DMS153 treated with DMSO at 0.1 percent for 48 hours (cell line): ENCODE measurements at regions not wholly inside any gene's neighbourhood (a gene's known extent, or its start where the extent isn't known, plus 50 kb on each side); places are given as distances from the start of the nearest gene placed in this dataset.

ENCODE experiments used
- DNase-seq: peaks from one replicate; lab custom pipeline; 2025; ENCODE audit not compliant: unreplicated experiment; lab: John Stamatoyannopoulos, UW

DNA sequence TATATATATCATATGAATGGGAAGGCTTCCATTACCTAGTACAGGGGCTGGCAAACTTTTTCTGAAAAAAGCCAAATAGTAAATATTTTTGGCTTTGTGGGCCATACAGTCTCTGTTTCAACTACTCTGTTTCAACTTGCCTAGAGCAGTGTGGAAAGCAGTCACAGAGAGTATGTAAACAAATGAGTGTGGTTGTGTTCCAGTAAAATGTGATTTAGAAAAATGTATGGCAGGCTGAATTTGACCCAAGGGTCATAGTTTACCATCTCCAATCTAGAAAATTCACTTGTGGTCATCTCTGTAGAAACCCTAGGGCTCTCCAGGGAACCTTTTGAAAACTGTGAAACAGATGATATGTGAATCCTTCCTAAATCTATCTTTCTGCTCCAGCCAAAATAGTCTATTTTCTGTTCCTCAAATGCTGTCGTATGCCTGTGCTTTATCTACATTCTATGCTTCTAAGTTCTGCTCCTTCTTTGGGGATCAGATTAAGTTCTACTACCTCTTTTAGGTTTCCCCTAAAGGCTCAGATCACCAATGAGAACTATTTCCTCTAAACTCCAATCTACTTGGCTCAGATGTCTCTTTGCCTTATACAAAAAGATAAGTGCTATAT is 356.2 kb downstream of the METTL15 start:
- DNase-seq: no peak

DNA sequence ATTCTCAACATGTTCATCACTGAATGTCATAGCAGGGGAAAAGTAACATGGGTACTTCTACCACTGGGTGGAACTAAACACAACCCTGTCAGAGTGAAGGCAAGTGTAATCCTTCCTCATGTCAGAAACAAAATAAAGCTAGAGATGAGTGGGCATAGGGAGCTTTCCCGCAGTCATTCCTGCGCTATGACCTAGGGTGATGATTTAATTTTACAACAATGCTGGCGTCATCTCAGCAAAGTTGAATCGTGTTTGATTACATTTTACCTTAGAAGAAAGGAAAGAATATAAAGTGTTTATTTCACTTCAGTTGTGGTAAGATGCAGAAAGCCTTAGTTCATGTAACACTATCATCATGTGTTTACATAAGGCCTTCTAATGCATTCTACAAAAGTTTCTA is 355.6 kb downstream of the METTL15 start:
- no peak for DNase-seq

DNA sequence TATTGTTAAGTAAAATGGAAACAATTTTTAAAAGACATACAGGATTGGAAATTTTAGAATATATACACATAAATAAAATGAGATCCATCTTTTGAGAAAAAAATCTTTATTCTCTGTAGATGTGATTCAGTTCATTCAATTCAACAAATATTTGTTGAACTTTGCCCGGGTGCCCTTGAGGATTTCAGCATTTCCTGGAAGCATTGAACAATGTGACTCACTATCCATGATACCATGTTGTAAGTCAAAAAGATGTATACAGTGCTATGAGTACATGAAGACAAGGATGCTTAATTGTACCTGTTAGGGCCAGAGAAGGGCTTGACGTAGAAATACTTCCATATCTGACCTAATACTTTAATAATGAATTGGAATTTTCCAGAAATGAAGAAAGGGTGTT is 353.7 kb downstream of the METTL15 start:
- no peak for DNase-seq

DNA sequence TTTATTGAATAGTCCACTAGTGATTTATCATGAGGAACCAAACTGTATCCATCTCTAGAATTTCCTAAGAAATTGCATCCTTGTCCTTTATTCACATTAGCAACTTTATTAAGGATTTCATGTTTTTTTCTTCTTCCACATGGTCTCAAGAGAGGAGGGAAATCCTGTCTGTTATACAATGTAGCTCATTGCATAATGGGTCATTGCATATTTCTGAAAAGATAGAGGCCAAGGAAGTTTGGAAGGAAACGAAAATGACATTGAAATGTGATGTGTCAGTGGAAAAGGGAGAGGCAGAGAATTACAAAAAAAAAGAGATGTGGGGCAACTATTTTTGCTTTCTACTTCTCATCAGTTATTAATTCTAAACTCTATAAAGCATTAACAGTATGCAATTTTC is 353.1 kb downstream of the METTL15 start:
- DNase-seq: no peak

DNA sequence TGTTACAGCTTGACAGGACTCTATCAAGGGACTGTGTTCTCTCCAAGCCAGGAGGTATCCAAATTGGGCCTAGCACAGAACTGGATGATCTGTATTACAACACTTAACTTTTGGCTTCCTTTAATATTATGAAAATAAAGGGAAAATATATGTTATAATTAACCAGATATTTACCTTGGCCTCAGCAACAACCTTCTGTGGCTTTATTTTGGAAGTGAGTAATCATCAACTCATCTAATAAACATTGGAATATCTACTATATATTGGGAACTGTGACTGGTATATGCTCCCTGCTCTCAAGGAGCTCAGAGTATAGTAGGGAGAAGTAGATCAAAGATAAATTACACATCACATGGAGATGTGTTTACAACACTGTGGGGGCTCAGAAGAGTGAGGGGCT is 352.2 kb downstream of the METTL15 start:
- DNase-seq: no peak

DNA sequence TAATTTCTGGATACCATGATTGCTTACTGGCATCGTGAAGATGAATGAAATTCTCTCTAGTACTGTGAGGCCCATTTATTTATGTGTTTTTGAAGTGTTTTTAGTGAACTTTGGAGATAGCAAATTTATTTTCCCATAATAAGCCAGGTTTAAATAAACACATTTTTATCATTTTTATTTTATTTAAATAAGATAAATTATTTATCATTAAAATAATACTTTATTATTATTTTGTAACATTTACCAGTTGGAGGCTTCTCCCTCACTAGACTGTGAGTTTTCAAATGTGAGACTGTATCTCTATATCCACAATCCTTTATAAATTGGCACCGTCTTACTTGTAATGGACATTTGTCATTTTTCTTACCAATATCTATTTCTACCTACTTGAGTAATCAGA is 351.7 kb downstream of the METTL15 start:
- DNase-seq: no peak

DNA sequence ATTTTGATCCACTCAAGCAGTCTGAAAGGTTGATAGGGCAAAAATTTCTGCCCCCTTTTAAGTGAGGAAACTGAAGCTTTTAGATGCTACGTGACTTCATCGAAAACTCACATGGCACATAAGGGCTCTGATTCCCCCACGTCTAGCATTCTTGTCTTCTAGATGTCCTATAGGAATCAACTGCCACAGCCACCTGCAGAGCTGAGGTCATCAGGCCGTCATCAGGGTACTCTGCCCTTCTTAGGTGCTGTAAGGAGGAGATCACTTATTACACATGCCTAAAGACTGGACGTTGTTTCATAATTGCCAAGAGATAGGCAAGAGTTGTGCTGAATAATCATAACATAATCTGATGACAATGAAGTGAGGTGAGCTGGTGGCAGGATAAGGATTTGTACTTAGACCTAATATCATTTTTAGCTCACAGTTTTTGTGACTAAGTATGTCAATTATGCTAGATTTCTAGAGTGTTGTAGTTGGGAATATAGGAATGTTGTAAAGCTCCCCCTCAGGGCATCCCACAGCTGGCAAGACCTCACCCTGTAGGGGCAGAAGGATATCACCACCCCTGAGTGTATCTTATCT is 349.4 kb downstream of the METTL15 start:
- DNase-seq: no peak

DNA sequence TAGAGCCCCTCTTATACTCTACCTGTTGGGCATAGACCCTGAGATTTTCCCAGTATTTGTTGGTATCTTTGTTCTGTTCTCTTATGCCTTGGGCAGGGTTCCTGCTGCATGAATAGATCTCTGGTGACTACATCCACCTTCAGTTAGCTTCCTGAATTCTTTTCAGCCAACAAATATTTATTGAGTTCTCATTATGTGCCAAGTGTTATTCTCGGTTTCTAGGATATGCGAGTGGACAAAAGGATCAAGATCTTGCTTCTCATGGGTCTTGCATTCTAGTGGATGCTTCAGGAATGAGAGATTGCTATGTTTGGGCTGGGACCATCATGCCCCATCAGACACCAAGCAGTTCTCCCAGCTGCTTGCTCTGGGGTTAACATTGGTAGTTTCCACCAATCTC is 340.0 kb downstream of the METTL15 start:
- no peak for DNase-seq

DNA sequence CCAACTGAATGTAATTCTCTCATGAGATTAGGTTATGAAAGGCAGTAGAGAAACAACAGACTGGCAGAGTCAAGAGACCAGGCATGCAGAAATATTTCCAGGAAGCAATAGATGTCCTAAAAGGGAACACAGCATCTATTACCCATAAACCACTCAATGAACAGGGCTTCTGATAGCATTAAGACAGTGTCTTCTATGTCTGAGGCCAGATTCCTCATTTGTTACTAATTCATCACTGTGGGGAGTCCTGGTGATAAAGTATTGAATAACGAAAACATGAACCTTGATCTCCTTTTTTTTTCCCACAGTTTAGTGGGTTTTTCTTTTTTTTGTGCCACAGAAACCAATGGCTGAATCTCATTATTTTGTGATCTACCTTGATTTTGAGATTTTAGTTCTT is 339.0 kb downstream of the METTL15 start:
- no peak for DNase-seq

DNA sequence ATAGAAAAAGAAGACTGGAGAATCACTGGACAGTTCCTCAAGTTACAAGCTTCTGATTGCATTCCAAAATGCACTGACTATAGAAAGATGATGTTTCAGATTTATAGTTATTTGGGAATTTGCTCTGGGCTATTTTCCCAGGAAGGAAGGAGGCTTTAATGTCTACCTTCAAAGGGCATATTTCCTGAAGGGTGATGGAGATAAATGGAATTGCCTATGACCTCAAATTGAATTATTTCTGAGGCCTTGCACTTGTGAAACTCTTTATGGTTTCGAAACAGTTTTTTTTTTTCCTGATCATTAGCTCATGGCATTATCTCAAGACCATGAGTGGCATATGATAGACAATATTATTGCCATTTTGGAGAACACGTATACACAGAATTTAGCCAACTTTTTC is 333.9 kb downstream of the METTL15 start:
- DNase-seq: no peak

DNA sequence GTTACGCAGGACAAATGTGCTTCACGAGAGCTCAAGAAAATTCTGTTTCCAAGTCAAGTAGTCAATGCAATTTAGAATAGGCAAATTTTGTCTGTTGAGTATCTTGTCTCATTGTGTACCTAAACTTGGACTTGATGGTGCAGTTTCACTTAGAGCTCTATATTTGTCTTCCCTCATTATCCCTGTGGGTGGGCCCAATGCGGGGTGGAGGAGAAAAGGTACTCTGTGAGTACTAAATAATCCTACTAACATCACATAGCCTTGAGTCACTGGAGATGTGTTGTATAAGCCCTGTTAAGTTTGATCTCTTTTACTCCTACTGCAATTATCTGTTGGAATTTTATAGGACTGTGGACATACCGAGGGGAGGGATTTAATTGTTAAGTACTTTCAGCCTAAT is 331.2 kb downstream of the METTL15 start:
- DNase-seq: no peak

DNA sequence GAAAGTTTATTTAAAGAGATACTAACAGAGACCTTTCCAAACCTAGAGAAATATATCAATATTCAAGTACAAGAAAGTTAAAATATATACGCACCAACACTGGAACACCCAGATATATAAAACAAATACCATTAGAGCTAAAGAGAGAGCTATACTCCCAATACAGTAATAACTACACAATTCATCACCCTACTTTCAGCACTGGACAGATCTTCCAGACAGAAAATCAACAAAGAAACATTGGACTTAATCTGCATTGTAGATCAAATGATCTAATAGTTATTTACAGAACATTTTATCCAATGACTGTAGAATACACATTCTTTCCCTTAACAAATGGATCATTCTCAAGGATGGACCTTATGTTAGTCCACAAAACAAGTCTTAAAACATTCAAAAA is 311.9 kb downstream of the METTL15 start:
- DNase-seq: no peak

DNA sequence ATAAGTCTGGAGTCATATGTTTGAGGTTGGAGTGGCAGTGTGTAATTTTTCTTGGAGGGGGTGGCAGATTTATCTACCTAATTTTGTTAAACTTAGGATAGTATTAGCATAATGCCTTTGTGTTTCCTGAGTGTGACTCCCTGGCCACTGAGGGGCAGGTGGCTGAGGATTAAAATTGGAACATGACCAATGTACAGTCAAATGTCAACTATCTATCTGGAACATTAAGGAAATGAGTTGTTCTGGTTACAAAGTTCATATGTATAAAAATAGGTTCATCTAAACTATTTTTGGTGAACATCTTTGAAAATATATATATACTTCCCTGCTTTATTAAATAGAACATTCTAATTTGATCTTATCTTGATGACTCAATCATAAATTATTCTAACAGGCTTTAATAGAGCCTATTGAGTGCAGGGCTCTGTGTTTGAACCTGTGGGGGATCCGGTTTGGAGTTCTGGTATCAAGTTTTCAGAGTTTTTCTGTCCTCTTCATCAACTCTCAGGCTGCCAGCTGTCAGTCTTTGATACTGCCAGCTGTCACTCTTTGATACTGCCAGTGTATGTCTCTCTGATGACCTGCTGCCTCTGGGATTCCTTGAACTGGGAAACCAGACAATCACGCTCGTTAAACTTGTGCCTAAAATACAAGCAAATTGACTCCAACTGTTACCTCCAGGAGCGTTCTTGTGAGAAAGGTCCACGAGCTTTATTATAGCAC is 309.6 kb downstream of the METTL15 start:
- DNase-seq: no peak

DNA sequence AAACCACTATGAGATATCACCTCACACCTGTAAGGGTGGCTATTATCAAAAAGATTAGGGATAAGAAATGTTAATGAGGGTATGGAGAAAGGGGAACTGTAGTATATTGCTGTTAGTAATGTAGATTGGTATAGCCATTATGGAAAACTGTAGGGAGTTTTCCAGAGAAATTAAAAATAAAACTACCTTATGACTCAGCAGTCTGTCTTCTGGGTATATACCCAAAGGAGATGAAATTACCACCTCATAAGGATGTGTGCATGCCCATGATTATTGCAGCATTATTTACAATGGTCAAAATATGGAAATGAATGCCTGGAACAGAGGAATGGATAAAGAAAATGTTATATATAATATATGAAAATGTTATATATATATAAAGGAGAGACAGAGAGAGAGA is 303.8 kb downstream of the METTL15 start:
- DNase-seq: no peak

DNA sequence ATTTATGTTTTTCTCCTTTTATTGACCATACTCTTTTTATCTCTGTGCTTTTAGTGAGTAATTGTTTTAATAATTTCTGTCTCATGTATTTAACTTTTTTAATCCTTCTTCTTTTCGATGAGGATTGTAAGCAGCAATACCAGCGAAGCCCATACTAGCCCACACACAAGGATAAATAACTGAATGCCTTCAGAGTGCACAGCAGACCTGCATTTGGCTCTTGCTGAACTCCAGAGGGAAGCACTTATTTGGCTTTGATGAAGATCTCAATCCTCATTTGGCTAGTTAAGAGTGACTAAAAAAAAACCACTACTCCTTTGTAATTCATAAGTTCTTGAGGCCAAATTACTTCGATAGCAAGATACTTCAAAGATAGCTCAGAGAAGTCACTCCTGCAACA is 293.3 kb downstream of the METTL15 start:
- DNase-seq: no peak

DNA sequence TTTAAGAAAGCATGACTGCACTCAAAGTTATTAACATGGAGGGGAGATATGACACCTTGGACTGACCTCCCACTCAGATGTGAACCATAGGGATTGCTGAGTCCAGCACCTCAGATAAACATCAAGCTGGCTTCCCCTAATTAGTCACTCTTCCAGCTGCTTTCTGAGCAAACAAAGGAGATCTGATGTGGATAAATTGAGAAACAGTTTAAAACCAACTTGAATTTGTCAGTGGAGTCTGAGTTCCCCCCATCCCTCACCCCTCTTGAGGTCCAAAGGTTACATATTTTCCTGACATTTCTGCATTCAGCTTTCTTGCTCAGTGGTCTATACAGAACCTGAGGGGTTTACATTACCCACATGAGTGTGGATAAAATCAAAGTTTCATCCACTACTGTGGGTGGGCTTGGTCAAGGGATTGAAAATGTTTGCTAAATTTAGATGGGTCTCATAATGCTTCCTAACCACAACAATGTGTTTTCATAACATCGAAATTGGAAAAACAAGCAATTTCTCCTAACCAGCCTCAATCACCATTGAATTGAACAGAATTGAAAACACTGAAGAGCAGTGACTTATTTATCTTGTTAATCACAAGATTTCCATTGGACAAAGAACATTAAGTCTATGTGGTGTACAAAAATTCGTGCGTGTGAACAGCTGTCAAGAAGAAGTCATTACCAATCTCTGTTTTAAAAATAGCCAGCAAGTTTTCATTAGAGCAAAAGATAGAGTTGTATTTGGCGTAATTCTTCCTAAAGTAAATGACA is 292.3 kb downstream of the METTL15 start:
- DNase-seq: no peak

DNA sequence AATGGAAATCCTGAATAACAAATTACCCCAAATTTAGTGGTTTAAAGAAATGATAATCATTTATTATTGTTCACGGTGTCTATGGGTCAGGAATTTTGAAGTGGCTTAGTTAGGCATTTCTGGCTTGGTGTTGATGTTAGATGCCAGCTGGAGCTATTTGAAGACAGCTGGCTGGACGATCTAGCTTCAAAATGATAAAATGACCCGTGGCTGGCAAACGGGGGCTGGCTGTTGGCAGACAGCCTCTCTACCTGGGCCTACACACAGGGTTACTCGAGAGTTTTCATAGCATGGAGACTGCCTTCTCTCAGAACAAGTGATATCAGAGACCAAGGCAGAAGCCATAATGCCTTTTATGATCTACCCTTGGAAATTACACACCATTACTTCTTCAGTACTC is 285.2 kb downstream of the METTL15 start:
- DNase-seq: no peak

DNA sequence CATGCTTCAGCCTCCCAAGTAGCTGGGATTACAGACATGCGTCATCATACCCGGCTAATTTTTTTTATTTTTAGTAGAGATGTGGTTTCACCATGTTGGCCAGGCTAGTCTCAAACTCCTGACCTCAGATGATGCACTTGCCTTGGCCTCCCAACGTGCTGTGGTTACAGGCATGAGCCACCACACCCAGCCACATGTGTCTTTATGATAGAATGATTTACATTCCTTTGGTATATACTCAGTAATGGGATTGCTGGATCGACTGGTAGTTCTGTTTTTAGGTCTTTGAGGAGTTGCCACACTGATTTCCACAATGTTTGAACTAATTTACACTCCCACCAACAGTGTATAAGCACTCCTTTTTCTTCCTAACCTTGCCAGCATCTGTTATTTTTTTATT is 276.2 kb downstream of the METTL15 start:
- no peak for DNase-seq

DNA sequence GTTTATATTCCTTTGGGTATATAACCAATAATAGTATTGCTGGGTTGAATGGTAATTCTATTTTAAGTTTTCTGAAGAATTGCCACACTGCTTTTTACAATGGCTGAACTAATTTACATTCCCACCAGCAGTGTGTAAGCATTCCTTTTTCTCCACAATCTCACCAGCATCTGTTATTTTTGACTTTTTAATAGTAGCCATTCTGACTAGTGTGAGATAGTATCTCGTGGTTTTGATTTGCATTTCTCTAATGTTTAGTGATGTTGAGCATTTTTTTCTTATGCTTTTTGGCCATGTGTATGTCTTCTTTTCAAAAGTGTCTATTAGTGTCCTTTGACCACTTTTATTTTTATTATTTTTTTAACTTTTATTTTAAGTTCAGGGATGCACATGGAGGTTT is 275.3 kb downstream of the METTL15 start:
- DNase-seq: no peak
